Amygdala (tissue), 56 donors: ENCODE measurements at regions not wholly inside any gene's neighbourhood (a gene's known extent, or its start where the extent isn't known, plus 50 kb on each side); places are given as distances from the start of the nearest gene placed in this dataset.
"Not testable (repeated sequence)": the region's sequence is repeated elsewhere in the genome, so short reads cannot be mapped to it uniquely, and the experiment has no call there.

Experiments used
- DNase-seq, 56 donors: peaks; one replicate each; lab custom pipeline; 2025; lab: John Stamatoyannopoulos, UW

DNA sequence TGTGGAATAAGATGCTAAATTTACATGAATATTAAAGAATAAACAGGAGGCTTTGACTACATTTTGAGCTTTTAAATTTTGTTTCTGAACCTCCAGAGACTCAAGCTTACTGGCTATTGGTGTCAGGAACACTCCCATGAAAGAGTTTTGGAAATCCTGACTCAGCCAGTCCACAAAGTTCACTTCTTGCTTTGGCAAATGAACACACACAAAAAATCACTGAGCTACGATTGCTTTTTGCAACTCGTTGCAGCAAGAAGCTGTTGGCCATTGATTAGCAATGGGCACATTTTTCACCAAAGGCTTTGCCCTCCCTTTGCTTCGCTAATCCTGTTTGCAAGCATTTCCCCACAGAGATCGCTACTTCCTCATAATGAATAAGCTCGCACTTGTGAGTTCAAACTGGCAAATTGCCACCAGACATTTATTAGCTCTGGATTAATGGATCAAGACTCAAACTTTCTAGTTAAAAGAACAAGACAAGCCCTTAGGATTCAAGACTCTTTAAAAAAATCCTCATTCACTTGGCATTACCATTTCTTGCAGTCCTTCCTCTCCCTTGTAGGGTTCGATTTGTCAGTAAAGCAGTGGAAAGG is 343.2 kb upstream of the ONECUT1 start:
- peak in 1 of 56 donors; percentile 0 for DNase-seq

GRCh38 chr15:53130943-53131342 is 340.8 kb upstream of the ONECUT1 start:
- DNase-seq = no peak

- DNase-seq = no peak
Measured at GRCh38 chr15:53129121-53129904, 339.2 kb upstream of the ONECUT1 start.

GRCh38 chr15:53128652-53129051 is 338.5 kb upstream of the ONECUT1 start:
- no peak for DNase-seq

DNA sequence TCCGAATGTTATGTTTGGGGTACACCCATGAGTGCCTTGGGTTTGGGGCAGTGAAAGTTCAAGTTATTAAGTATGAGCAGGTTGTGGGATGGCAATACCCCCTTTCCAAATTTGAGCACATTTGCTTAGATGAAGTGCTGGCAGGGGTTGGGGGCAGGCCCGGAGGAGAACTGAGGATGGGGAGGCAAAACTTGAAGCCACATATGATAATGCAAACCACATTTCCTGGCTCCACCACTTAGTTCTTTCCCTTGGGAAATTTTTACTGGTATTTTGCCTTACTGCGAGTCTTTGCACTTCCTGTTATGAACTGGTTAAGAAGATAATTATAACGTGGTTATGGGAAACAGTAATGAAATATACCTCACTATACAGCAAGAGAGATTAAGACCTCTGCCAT is 336.0 kb upstream of the ONECUT1 start:
- no peak for DNase-seq

DNA sequence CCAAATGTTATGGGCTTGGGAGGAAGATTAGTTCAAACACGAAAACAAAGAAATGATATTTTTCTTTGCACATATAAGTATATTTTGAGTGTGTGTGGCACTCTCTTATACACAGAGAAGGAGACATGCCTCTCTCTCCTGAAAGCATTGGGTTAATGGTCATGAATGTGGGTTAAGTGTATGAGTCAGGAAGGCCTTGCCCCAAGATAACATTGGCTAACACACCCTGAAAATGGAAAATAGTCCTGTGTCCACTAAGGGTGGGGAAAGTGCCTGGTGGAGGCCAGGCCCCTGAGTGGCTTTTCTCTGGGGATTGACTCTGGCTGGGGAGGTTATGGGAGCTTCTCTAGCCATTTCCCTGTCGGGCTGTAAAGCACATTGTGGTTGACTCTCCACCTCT is 332.7 kb upstream of the ONECUT1 start:
- DNase-seq = no peak

GRCh38 chr15:53116915-53117314 is 326.8 kb upstream of the ONECUT1 start:
- not testable (repeated sequence) for DNase-seq

- DNase-seq = no peak
Measured at GRCh38 chr15:53116169-53116568, 326.0 kb upstream of the ONECUT1 start.

DNA sequence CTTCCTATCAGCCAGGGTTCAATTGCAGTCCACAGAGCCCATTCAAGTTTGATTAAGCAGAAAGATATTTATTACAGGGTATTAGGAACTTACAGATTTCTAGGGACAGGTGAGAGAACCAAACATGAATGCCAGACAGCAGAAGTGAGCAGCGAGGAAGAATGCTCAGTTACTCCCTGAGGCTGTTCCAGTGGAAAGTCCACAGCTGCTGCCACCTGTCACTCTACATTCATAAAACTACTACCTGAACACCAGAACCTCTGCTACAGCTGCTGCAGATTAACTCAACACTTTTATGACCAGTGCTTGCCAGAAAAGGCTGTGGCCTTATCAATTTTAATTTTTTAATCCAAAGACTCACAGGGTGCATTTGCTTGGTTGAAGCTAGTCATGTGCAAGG is 325.4 kb upstream of the ONECUT1 start:
- DNase-seq = no peak

- DNase-seq = no peak
Measured at GRCh38 chr15:53114960-53115359, 324.8 kb upstream of the ONECUT1 start.

DNA sequence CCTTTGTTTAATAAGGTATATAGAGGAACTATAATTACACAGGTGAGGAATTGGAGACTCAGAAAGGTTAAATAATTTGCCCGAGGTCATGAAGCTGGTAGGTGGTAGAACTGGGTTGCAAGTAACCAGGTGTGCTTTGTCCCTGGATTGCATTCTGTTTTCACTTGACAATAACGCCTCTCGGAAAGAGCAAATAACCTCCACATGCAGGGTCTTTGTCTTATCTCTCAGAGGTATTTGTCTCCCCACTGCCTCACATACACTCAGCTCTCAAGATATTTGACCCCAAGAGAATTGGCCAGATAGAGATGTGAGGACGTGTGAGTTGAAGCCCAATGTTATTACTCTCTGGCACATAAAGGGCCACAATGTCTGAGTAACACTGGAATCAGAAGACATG is 320.9 kb upstream of the ONECUT1 start:
- DNase-seq = no peak

- DNase-seq = no peak
Measured at GRCh38 chr15:53108319-53108718, 318.2 kb upstream of the ONECUT1 start.

DNA sequence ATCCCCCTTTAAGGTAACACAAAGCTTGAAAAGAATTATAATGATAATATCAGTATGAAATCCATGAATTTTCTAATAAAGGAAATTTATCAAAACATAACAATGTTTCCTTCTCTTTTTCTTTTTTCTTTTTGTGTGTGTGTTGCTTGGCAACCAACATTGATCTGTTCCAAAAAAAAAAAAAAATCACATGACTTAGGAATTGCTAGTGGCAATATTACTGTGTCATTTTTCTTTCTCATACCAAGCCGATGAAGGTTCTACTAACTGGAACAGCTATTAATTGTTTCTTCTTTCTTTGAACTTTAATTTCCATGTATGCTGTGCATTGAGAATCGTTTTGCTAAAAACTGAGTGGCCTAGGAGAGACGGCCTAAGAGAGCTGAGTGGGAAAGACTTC is 317.7 kb upstream of the ONECUT1 start:
- no peak for DNase-seq

GRCh38 chr15:53106505-53107286 is 316.6 kb upstream of the ONECUT1 start:
- DNase-seq = no peak

DNA sequence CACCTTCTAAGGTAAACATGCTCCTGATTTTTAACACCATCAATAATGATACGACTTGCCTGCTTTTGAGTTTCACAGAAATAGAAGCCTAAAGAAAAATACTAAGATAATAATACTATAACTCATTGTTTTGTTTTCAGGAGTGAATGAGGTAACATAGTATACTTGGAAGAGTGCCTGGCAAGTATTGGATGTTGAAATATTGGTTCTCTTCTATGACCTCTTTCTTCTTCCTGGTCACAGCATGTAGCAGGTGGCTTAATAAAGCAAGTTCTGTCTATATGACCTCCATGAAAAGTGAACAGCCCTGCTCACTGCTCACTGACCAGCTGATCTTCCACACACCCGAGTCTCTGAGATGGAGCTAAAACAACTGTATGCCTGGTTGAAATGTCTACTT is 312.3 kb upstream of the ONECUT1 start:
- no peak for DNase-seq

DNA sequence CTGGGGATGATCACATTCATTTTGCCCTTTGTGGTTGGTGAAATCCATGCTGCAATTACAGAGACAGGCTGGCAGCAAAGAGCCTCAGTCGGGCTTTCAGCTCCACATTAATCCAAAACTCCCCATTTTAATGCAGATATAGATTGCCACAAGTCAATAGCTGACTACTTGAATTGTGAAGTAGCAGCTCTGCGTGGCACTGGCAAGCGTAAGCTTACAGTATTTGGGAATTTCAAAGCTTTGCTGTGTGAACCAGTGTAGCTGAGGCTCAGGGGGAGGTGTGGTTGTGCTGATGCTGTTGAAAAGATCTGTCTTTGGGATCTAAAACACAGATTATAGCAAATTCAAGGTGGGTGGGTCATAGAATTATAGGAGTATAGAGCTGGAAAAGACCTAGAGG is 290.3 kb upstream of the ONECUT1 start:
- DNase-seq = no peak

DNA sequence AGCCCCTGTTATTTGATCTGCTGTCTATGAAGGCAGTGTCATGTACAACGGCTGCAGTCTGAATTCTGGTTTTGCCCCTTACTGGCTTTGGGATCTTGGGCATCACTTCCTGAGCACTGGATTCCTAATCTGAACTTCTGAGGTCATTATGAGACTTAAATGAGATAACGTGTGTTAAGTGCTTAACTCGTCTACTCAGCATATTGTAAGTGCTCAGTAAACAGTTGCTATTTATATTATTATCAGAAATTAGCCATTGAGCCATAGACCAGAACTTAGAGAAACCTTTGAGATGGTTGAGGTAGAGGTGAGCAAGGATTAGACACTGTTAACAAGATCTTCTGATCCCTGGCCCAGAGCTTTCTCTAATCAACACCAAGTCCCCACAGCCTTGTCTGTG is 284.1 kb upstream of the ONECUT1 start:
- DNase-seq = no peak

DNA sequence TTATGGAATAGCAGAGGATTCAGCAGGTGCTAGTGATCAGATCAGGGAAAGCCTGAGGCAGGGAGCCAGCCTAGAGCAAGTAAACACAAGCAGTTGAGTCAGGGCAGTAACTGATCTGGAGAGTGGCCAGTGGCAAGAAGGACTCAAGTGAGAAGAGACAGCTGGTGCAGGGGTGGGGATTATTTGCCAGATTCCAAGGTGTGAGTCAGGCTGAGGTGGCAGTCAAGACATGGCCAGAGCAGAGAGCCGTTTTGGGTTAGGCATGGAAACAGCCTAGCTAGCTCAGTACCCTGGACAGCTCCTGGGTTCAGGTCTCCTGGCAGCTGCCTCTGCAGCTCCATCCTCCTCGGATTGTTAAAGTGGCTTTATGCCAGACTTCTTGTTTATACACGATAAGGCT is 281.9 kb upstream of the ONECUT1 start:
- peak in 14 of 56 donors; percentile 1 to 10 (median 2) for DNase-seq

DNA sequence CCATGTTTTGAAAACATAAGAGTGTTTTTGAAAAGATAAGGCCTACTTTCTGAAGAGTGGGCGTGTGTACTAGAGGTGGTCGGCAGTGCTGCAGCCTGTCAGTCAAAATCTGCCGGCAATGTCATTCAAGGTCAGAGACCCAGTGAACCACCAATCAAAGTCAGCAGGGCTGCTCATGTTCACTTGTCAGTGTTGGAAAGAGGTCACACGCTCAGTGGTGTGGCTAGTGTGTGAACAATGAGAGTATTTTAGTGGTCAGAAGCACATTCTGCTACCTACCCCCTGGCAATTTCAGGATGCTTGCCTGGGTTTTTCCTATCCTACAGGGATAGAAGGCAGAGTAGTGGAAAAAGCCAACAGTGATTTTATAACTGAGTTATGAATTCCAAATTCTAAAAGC is 278.5 kb upstream of the ONECUT1 start:
- DNase-seq = no peak

GRCh38 chr15:53059273-53060043 is 269.3 kb upstream of the ONECUT1 start:
- no peak for DNase-seq
